ENCODE measurements at regions not wholly inside any gene's neighbourhood (a gene's known extent, or its start where the extent isn't known, plus 50 kb on each side); places are given as distances from the start of the nearest gene placed in this dataset.

DNA sequence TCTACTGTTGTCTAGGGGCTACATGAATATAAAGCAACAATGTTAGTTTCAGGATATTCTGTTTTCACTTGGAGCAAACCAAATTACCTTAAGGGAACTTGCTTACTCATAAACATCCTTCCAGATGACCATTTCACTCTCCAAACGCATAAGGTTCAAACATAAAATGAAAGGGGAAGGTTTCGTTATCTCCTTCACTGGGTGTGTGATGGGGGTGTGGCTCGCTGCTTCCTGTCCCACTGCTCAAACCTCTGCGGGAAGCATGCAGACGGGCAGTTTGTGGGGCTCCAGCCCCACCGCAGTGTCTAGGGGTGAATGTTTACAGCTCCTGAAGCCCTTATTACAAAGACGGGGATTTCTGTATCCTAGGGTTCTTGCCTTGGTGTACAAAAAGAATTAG, 1310.9 kb upstream of the TMEFF2 start:
- H3K9me3 ChIP-seq (ENCODE audit: low read depth, low read length) = no peaks in the 10 kb centered on the region
- H3K4me2 ChIP-seq (ENCODE audit: insufficient read depth, low read length) = no peak overlapping the region
- TF ChIP-seq, protein P1, sequence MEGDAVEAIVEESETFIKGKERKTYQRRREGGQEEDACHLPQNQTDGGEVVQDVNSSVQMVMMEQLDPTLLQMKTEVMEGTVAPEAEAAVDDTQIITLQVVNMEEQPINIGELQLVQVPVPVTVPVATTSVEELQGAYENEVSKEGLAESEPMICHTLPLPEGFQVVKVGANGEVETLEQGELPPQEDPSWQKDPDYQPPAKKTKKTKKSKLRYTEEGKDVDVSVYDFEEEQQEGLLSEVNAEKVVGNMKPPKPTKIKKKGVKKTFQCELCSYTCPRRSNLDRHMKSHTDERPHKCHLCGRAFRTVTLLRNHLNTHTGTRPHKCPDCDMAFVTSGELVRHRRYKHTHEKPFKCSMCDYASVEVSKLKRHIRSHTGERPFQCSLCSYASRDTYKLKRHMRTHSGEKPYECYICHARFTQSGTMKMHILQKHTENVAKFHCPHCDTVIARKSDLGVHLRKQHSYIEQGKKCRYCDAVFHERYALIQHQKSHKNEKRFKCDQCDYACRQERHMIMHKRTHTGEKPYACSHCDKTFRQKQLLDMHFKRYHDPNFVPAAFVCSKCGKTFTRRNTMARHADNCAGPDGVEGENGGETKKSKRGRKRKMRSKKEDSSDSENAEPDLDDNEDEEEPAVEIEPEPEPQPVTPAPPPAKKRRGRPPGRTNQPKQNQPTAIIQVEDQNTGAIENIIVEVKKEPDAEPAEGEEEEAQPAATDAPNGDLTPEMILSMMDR (IDR thresholded peaks at IDR 0.05; ENCODE audit: extremely low read depth, low read depth, low read length) = no peak
- no peaks in the 10 kb centered on the region for H3K27me3 ChIP-seq (ENCODE audit: insufficient read depth, low read length)
- no peaks in the 10 kb centered on the region for H3K4me1 ChIP-seq (ENCODE audit: insufficient read depth, low read length)
- H2AFZ ChIP-seq (ENCODE audit: low read length) = no peak overlapping the region
- H3K4me3 ChIP-seq (ENCODE audit: insufficient read depth, low read length) = no peak overlapping the region
- no peaks in the 10 kb centered on the region for H4K20me1 ChIP-seq (ENCODE audit: insufficient read depth, low read length)
- no peak for DNase-seq (ENCODE audit: insufficient read length, low spot score, missing footprints)
- H3K27ac ChIP-seq (ENCODE audit: low read depth, low read length) = no peak overlapping the region
- H3K36me3 ChIP-seq (ENCODE audit: insufficient read depth, low read length) = no peaks in the 10 kb centered on the region
- no peaks in the 10 kb centered on the region for H3K79me2 ChIP-seq (ENCODE audit: insufficient read depth, low read length)

DNA sequence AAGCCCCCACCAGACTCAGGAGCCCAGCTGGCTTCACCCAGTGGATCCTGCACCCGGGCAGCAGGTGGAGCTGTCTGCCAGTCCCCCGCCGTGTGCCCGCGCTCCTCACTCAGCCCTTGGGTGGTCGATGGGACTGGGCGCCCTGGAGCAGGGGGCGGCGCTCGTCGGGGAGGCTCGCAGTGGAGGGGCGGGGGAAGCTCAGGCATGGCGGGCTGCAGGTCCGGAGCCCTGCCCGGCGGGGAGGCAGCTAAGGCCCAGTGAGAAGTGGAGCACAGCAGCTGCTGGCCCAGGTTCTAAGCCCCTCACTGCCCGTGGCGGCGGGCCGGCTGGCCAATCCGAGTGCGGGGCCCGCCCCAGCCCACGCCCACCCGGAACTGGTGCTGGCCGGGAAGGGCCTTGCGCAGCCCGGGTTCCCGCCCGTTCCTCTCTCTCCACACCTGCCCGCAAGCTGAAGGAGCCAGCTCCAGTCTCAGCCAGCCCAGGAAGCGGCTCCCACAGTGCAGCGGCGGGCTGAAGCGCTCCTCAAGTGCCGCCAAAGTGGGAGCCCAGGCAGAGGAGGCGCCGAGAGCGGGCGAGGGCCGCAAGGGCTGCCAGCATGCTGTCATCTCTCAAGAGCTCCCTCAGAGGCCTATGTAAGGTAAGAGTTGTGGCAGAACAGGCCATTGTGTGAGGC, 1307.8 kb upstream of the TMEFF2 start:
- Histone ChIP-seq H4K20me1 (ENCODE audit: insufficient read depth, low read length) (no peaks in the 10 kb centered on the region), H3K27ac (ENCODE audit: low read depth, low read length) (no peak overlapping the region), H3K4me1 (ENCODE audit: insufficient read depth, low read length) (no peaks in the 10 kb centered on the region), H2AFZ (ENCODE audit: low read length) (no peak overlapping the region), H3K4me3 (ENCODE audit: insufficient read depth, low read length) (no peak overlapping the region), H3K36me3 (ENCODE audit: insufficient read depth, low read length) (no peaks in the 10 kb centered on the region), H3K79me2 (ENCODE audit: insufficient read depth, low read length) (no peaks in the 10 kb centered on the region), H3K4me2 (ENCODE audit: insufficient read depth, low read length) (no peak overlapping the region), H3K27me3 (ENCODE audit: insufficient read depth, low read length) (no peaks in the 10 kb centered on the region), H3K9me3 (ENCODE audit: low read depth, low read length) (peaks cover 3% of the 10 kb centered on the region)
- DNase-seq (ENCODE audit: insufficient read length, low spot score, missing footprints) = no peak
- TF ChIP-seq, protein P1 (IDR thresholded peaks at IDR 0.05; ENCODE audit: extremely low read depth, low read depth, low read length) = no peak

DNA sequence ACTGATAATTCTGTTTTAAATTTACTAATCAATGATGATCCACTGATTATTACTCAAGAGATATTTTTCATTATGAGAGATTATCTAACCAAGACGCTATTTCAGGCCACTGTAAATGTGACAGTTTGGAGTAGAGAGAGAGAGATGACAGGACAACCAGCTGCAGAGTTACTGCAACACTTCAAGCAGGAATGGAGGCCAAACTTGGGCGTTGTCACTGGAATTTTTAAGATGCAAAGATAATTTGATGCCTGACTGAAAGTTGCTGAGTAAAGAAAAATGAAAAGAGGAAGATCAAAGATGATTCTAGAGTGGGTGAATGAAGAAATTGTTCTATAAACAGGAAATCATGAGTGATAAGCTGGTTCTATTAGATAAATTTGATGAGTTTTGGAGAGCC, 1302.1 kb upstream of the TMEFF2 start:
- Histone ChIP-seq H3K4me2 (ENCODE audit: insufficient read depth, low read length) (no peak overlapping the region), H3K9me3 (ENCODE audit: low read depth, low read length) (peaks cover 3% of the 10 kb centered on the region), H3K27me3 (ENCODE audit: insufficient read depth, low read length) (no peaks in the 10 kb centered on the region), H3K27ac (ENCODE audit: low read depth, low read length) (no peak overlapping the region), H3K4me1 (ENCODE audit: insufficient read depth, low read length) (no peaks in the 10 kb centered on the region), H3K79me2 (ENCODE audit: insufficient read depth, low read length) (no peaks in the 10 kb centered on the region), H2AFZ (ENCODE audit: low read length) (no peak overlapping the region), H3K36me3 (ENCODE audit: insufficient read depth, low read length) (no peaks in the 10 kb centered on the region), H3K4me3 (ENCODE audit: insufficient read depth, low read length) (no peak overlapping the region), H4K20me1 (ENCODE audit: insufficient read depth, low read length) (no peaks in the 10 kb centered on the region)
- no peak for DNase-seq (ENCODE audit: insufficient read length, low spot score, missing footprints)
- TF ChIP-seq, protein P1 (IDR thresholded peaks at IDR 0.05; ENCODE audit: extremely low read depth, low read depth, low read length) = no peak

DNA sequence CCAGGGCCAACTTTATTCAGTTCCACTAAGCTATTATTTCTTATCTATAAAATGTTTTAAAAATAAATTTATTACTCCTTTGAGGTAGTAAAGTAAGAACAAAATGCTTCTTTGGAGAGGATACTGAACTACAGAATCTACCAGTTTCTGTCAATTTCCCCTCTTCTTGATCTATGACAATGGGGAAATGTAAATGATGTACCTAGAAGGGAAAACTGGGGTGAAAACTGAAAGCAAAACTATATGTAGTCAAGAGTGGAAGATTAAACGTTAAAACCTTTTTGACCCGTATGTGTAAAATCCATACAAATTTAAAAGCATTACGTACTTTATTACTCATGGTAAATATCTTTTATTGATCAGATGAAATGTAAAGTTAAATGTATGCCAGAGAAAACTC, 1287.8 kb upstream of the TMEFF2 start:
- TF ChIP-seq, protein P1 (IDR thresholded peaks at IDR 0.05; ENCODE audit: extremely low read depth, low read depth, low read length) = no peak
- H3K27me3 ChIP-seq (ENCODE audit: insufficient read depth, low read length) = no peaks in the 10 kb centered on the region
- H3K4me2 ChIP-seq (ENCODE audit: insufficient read depth, low read length) = no peak overlapping the region
- no peaks in the 10 kb centered on the region for H3K36me3 ChIP-seq (ENCODE audit: insufficient read depth, low read length)
- no peak overlapping the region for H3K27ac ChIP-seq (ENCODE audit: low read depth, low read length)
- no peak overlapping the region for H2AFZ ChIP-seq (ENCODE audit: low read length)
- no peak for DNase-seq (ENCODE audit: insufficient read length, low spot score, missing footprints)
- H3K4me1 ChIP-seq (ENCODE audit: insufficient read depth, low read length) = no peaks in the 10 kb centered on the region
- no peaks in the 10 kb centered on the region for H3K9me3 ChIP-seq (ENCODE audit: low read depth, low read length)
- no peaks in the 10 kb centered on the region for H4K20me1 ChIP-seq (ENCODE audit: insufficient read depth, low read length)
- no peaks in the 10 kb centered on the region for H3K79me2 ChIP-seq (ENCODE audit: insufficient read depth, low read length)
- no peak overlapping the region for H3K4me3 ChIP-seq (ENCODE audit: insufficient read depth, low read length)

Data from osteoblast (primary cell).